RWPE2 (cell line): ENCODE measurements at regions not wholly inside any gene's neighbourhood (a gene's known extent, or its start where the extent isn't known, plus 50 kb on each side); places are given as distances from the start of the nearest gene placed in this dataset.

ENCODE experiments used
- ATAC-seq: fragments of 200-7000 bp; cut with Tn5 transposase; 3 replicates; pipeline ENCODE4 v1.9.1; 2021; ENCODE audit warnings: low read depth
- DNase-seq: peaks from one replicate; pipeline ENCODE4 v3.0.0-alpha.2; 2020; ENCODE audit warnings: low spot score
- H3K27ac ChIP-seq: fragments of 450-650 bp; 2 replicates; pipeline ENCODE4 v1.5.1; 2017; ENCODE audit warnings: mild to moderate bottlenecking; ENCODE audit not compliant: poor library complexity, severe bottlenecking
- H3K27me3 ChIP-seq: fragments of 250-450 bp; sonication (Bioruptor Pico); 2 replicates; pipeline ENCODE4 v1.5.1; 2021; ENCODE audit warnings: mild to moderate bottlenecking, moderate library complexity; ENCODE audit not compliant: insufficient read depth, poor library complexity, severe bottlenecking
- H3K36me3 ChIP-seq: fragments of 250-450 bp; sonication (Bioruptor Pico); 2 replicates; pipeline ENCODE4 v1.5.1; 2020; ENCODE audit warnings: low read depth, mild to moderate bottlenecking, moderate library complexity
- H3K4me1 ChIP-seq: fragments of 250-450 bp; sonication (Bioruptor Pico); 2 replicates; pipeline ENCODE4 v1.5.1; 2021; ENCODE audit warnings: mild to moderate bottlenecking, moderate library complexity; ENCODE audit not compliant: insufficient read depth, poor library complexity, severe bottlenecking
- H3K4me3 ChIP-seq: fragments of 250-450 bp; sonication (Bioruptor Pico); 2 replicates; pipeline ENCODE4 v1.5.1; 2021; ENCODE audit warnings: mild to moderate bottlenecking, moderate library complexity; ENCODE audit not compliant: severe bottlenecking
- H3K9me3 ChIP-seq: fragments of 250-450 bp; sonication (Bioruptor Pico); 2 replicates; pipeline ENCODE4 v1.5.1; 2021; ENCODE audit warnings: mild to moderate bottlenecking, moderate library complexity; ENCODE audit not compliant: severe bottlenecking
- TF ChIP-seq, protein P1 (sequence below): fragments of 450-650 bp; IDR thresholded peaks from one replicate; pipeline ENCODE4 v1.5.1; 2017; ENCODE audit warnings: mild to moderate bottlenecking, moderate library complexity; ENCODE audit not compliant: poor library complexity, severe bottlenecking

DNA sequence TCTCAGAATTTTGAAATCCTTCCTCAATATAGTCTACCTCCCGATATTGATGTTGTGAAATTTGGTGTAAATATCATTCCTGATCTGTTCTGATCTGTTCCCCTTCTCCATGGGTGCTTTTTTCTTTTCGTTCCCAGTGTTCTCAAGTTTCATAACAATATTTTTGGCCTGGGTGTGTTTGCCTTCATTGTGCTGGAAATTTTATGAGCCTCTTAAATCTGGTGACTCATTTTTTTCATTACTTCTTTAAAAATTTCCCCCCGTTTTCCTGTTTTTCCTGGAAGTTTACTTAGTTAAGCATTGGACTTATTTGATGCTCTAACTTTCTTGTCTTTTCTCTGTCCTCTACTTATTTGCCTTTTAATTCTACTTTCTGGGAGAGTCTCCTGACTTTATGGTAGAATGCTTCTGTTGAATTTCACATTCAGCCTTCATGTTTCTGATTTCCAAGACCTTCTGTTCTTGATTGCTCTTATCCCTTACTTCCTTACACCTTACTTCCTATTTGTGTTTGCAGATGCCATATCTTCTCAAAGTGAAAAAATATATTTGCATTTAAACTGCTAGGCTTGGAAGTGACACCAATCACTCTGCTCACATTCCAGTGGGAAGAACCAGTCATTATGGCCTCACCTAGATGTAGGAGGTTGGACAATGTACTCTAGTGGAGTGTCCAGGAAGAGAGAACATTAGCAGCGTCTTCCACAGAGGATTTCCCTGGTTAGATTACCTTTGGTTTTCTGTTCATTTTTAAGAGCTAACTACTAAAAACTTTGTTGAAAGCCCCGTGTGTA is 441.9 kb downstream of the ARHGEF28 start:
- Histone ChIP-seq H3K4me1 (peaks cover 29% of the 10 kb centered on the region), H3K9me3 (no peaks in the 10 kb centered on the region), H3K4me3 (no peak overlapping the region), H3K27me3 (no peaks in the 10 kb centered on the region), H3K27ac (peak overlapping the region; percentile 25), H3K36me3 (no peaks in the 10 kb centered on the region)
- DNase-seq (no peak), ATAC-seq (peak; percentile 70)
- TF ChIP-seq, protein P1, sequence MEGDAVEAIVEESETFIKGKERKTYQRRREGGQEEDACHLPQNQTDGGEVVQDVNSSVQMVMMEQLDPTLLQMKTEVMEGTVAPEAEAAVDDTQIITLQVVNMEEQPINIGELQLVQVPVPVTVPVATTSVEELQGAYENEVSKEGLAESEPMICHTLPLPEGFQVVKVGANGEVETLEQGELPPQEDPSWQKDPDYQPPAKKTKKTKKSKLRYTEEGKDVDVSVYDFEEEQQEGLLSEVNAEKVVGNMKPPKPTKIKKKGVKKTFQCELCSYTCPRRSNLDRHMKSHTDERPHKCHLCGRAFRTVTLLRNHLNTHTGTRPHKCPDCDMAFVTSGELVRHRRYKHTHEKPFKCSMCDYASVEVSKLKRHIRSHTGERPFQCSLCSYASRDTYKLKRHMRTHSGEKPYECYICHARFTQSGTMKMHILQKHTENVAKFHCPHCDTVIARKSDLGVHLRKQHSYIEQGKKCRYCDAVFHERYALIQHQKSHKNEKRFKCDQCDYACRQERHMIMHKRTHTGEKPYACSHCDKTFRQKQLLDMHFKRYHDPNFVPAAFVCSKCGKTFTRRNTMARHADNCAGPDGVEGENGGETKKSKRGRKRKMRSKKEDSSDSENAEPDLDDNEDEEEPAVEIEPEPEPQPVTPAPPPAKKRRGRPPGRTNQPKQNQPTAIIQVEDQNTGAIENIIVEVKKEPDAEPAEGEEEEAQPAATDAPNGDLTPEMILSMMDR: no peak

DNA sequence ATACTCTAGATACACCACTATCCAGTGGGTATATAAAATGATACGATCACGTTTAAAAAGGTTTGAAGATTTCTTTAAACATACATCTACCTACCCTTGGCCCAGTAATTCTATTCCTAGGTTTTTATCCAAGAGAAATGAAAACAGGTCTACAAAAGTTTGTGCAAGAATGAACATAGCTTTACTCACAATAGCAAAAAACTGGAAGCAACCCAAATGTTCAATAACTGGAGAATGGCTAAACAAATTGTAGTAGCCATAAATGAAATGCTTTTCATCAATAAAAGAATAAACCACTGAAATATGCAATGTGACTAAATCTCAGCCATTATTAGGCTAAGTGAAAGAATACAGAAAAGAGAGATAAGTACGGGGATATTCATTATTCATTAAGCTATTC is 438.9 kb downstream of the ARHGEF28 start:
- DNase-seq: no peak
- Histone ChIP-seq H3K27me3 (no peaks in the 10 kb centered on the region), H3K27ac (no peak overlapping the region), H3K36me3 (no peaks in the 10 kb centered on the region), H3K9me3 (no peaks in the 10 kb centered on the region), H3K4me3 (no peak overlapping the region), H3K4me1 (peaks cover 29% of the 10 kb centered on the region)
- ATAC-seq: no peak
- TF ChIP-seq, protein P1: no peak

DNA sequence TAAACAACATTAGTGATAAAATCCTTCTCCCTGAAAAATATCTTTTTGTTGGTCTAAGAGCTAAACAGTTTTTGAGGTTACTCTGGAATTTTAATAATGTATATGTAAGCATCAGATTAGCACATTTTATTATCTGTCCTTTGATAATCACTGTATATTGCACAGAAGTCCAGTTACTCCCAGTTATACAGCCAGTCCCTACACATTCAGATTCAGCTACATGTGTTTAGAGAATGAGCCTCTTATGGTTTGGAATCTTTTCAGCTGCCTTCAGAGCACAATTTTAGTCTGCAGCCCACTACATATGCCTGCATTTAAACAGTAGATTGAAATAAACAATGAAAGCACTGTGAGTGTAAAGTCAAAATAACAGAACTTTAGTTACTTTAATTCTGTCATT is 438.2 kb downstream of the ARHGEF28 start:
- no peak for DNase-seq
- Histone ChIP-seq H3K4me3 (no peak overlapping the region), H3K4me1 (peaks cover 29% of the 10 kb centered on the region), H3K27ac (peak overlapping the region; percentile 36), H3K36me3 (no peaks in the 10 kb centered on the region), H3K27me3 (no peaks in the 10 kb centered on the region), H3K9me3 (no peaks in the 10 kb centered on the region)
- no peak for ATAC-seq
- TF ChIP-seq, protein P1: no peak

DNA sequence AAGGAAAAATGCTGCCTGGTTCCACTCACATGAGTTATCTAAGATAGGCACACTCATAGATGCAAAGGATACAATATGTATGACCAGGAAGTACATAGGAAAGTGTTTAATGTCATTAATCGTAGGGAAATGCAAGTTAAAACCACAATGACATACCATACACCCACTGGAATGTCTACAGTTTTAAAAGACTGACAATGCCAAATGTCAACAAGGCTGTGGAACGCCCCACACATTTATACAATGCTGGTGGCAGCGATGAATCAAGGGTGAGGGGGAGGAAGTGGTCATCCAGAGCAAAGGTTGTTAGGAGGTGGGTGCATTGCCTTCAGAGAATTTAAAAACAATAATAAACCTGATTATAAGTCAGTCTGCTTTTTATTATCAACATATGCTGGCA is 437.8 kb downstream of the ARHGEF28 start:
- Histone ChIP-seq H3K27me3 (no peaks in the 10 kb centered on the region), H3K4me1 (peaks cover 29% of the 10 kb centered on the region), H3K9me3 (no peaks in the 10 kb centered on the region), H3K27ac (peak overlapping the region; percentile 36), H3K36me3 (no peaks in the 10 kb centered on the region), H3K4me3 (no peak overlapping the region)
- DNase-seq (peak; percentile 67), ATAC-seq (peak; percentile 89)
- TF ChIP-seq, protein P1: no peak

DNA sequence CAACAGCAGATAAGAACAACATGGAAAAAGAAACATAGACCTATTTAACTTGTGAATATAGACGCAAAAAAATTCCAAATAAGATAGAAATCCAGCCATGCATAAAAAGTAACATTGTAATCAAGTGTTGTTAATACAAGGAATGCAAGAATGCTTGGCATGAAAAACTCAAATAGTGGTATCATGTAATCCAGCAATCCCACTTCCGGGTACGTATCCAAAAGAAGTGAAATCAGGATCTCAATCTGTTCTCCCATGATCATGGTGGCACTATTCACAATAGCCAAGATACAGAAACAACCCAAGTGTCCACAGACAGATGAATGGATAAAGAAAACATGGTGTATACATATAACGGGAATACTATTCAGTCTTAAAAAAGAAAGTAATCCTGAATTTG is 437.4 kb downstream of the ARHGEF28 start:
- no peak for ATAC-seq
- H3K27me3 ChIP-seq: no peaks in the 10 kb centered on the region
- peaks cover 28% of the 10 kb centered on the region for H3K4me1 ChIP-seq
- H3K36me3 ChIP-seq: no peaks in the 10 kb centered on the region
- no peak for DNase-seq
- H3K9me3 ChIP-seq: no peaks in the 10 kb centered on the region
- TF ChIP-seq, protein P1: no peak
- H3K4me3 ChIP-seq: no peak overlapping the region
- H3K27ac ChIP-seq: peak overlapping the region; percentile 36
